Activated naive CD4-positive, alpha-beta T cell treated with anti-CD3 and anti-CD28 coated beads, Interleukin-2, amount 50 U/mL, for 24 hours (primary cell): ENCODE measurements at regions not wholly inside any gene's neighbourhood (a gene's known extent, or its start where the extent isn't known, plus 50 kb on each side); places are given as distances from the start of the nearest gene placed in this dataset.
"Not testable (repeated sequence)": the region's sequence is repeated elsewhere in the genome, so short reads cannot be mapped to it uniquely, and the experiment has no call there.

Experiments used
- H3K27ac Mint-ChIP-seq: one replicate; pipeline ENCODE4 v1.8.0; 2021; ENCODE audit warnings: mild to moderate bottlenecking, mixed read lengths
- H3K27me3 Mint-ChIP-seq: one replicate; pipeline ENCODE4 v1.8.0; 2021; ENCODE audit warnings: mixed read lengths
- H3K36me3 Mint-ChIP-seq: one replicate; pipeline ENCODE4 v1.8.0; 2021; ENCODE audit warnings: mixed read lengths
- H3K4me1 Mint-ChIP-seq: one replicate; pipeline ENCODE4 v1.8.0; 2021; ENCODE audit warnings: mixed read lengths
- H3K4me3 Mint-ChIP-seq: one replicate; pipeline ENCODE4 v1.8.0; 2021; ENCODE audit warnings: mild to moderate bottlenecking, mixed read lengths
- H3K9me3 Mint-ChIP-seq: one replicate; pipeline ENCODE4 v1.8.0; 2021; ENCODE audit warnings: mixed read lengths

GRCh38 chr3:125767641-125768040 is 172.3 kb upstream of the OSBPL11 start:
- no peaks in the 10 kb centered on the region for H3K9me3 Mint-ChIP-seq
- no peaks in the 10 kb centered on the region for H3K36me3 Mint-ChIP-seq
- H3K4me1 Mint-ChIP-seq, result no peaks in the 10 kb centered on the region
- H3K27me3 Mint-ChIP-seq, result peaks cover 10% of the 10 kb centered on the region
- H3K27ac Mint-ChIP-seq, result no peak overlapping the region
- peak overlapping the region; percentile 79 for H3K4me3 Mint-ChIP-seq

GRCh38 chr3:125768821-125769220 is 173.5 kb upstream of the OSBPL11 start:
- H3K27ac Mint-ChIP-seq, H3K36me3 Mint-ChIP-seq, H3K4me1 Mint-ChIP-seq, H3K4me3 Mint-ChIP-seq, H3K9me3 Mint-ChIP-seq, H3K27me3 Mint-ChIP-seq: not testable (repeated sequence)

- not testable (repeated sequence) for H3K27ac Mint-ChIP-seq, H3K27me3 Mint-ChIP-seq, H3K4me1 Mint-ChIP-seq, H3K36me3 Mint-ChIP-seq, H3K4me3 Mint-ChIP-seq, H3K9me3 Mint-ChIP-seq
Measured at GRCh38 chr3:125771506-125771905, 176.2 kb upstream of the OSBPL11 start.

- not testable (repeated sequence) for H3K36me3 Mint-ChIP-seq, H3K27ac Mint-ChIP-seq, H3K4me1 Mint-ChIP-seq, H3K4me3 Mint-ChIP-seq, H3K27me3 Mint-ChIP-seq, H3K9me3 Mint-ChIP-seq
Measured at GRCh38 chr3:125774433-125775034, 179.2 kb upstream of the OSBPL11 start.

- not testable (repeated sequence) for H3K4me3 Mint-ChIP-seq, H3K9me3 Mint-ChIP-seq, H3K27me3 Mint-ChIP-seq, H3K36me3 Mint-ChIP-seq, H3K4me1 Mint-ChIP-seq, H3K27ac Mint-ChIP-seq
Measured at GRCh38 chr3:125775106-125775505, 179.8 kb upstream of the OSBPL11 start.

GRCh38 chr3:125775606-125776294 is 180.5 kb upstream of the OSBPL11 start:
- not testable (repeated sequence) for H3K4me1 Mint-ChIP-seq, H3K9me3 Mint-ChIP-seq, H3K4me3 Mint-ChIP-seq, H3K27ac Mint-ChIP-seq, H3K36me3 Mint-ChIP-seq, H3K27me3 Mint-ChIP-seq

- H3K4me1 Mint-ChIP-seq, H3K4me3 Mint-ChIP-seq, H3K36me3 Mint-ChIP-seq, H3K27me3 Mint-ChIP-seq, H3K27ac Mint-ChIP-seq, H3K9me3 Mint-ChIP-seq: not testable (repeated sequence)
Measured at GRCh38 chr3:125779276-125779675, 184.0 kb upstream of the OSBPL11 start.

GRCh38 chr3:125779918-125780317 is 184.6 kb upstream of the OSBPL11 start:
- H3K4me3 Mint-ChIP-seq, H3K4me1 Mint-ChIP-seq, H3K27me3 Mint-ChIP-seq, H3K27ac Mint-ChIP-seq, H3K36me3 Mint-ChIP-seq, H3K9me3 Mint-ChIP-seq: not testable (repeated sequence)

- not testable (repeated sequence) for H3K4me3 Mint-ChIP-seq, H3K27me3 Mint-ChIP-seq, H3K27ac Mint-ChIP-seq, H3K36me3 Mint-ChIP-seq, H3K4me1 Mint-ChIP-seq, H3K9me3 Mint-ChIP-seq
Measured at GRCh38 chr3:125781678-125782077, 186.4 kb upstream of the OSBPL11 start.

GRCh38 chr3:125790312-125790711 is 178.7 kb upstream of the ROPN1B start:
- not testable (repeated sequence) for H3K9me3 Mint-ChIP-seq

GRCh38 chr3:125791021-125791420 is 178.0 kb upstream of the ROPN1B start:
- H3K4me1 Mint-ChIP-seq, H3K4me3 Mint-ChIP-seq, H3K27me3 Mint-ChIP-seq, H3K27ac Mint-ChIP-seq, H3K36me3 Mint-ChIP-seq, H3K9me3 Mint-ChIP-seq: not testable (repeated sequence)

More at GRCh38 chr3:125790312-125790711, 178.7 kb upstream of the ROPN1B start:
- not testable (repeated sequence) for H3K27me3 Mint-ChIP-seq, H3K4me3 Mint-ChIP-seq, H3K27ac Mint-ChIP-seq, H3K4me1 Mint-ChIP-seq, H3K36me3 Mint-ChIP-seq

GRCh38 chr3:125810010-125810409 is 159.0 kb upstream of the ROPN1B start:
- not testable (repeated sequence) for H3K27ac Mint-ChIP-seq

GRCh38 chr3:125822175-125822574 is 146.8 kb upstream of the ROPN1B start:
- H3K9me3 Mint-ChIP-seq, H3K27ac Mint-ChIP-seq, H3K36me3 Mint-ChIP-seq, H3K4me1 Mint-ChIP-seq, H3K27me3 Mint-ChIP-seq, H3K4me3 Mint-ChIP-seq: not testable (repeated sequence)

More at GRCh38 chr3:125810010-125810409, 159.0 kb upstream of the ROPN1B start:
- H3K27me3 Mint-ChIP-seq, H3K36me3 Mint-ChIP-seq, H3K4me3 Mint-ChIP-seq, H3K4me1 Mint-ChIP-seq: not testable (repeated sequence)
- H3K9me3 Mint-ChIP-seq, result peaks cover 40% of the 10 kb centered on the region

- H3K36me3 Mint-ChIP-seq, result peaks cover 11% of the 10 kb centered on the region
- not testable (repeated sequence) for H3K27ac Mint-ChIP-seq, H3K27me3 Mint-ChIP-seq, H3K4me1 Mint-ChIP-seq, H3K4me3 Mint-ChIP-seq
- H3K9me3 Mint-ChIP-seq, result peaks cover 22% of the 10 kb centered on the region
Measured at GRCh38 chr3:125831005-125831750, 137.8 kb upstream of the ROPN1B start.

- not testable (repeated sequence) for H3K27ac Mint-ChIP-seq, H3K4me3 Mint-ChIP-seq, H3K36me3 Mint-ChIP-seq, H3K9me3 Mint-ChIP-seq, H3K27me3 Mint-ChIP-seq
- H3K4me1 Mint-ChIP-seq, result peaks cover 13% of the 10 kb centered on the region
Measured at GRCh38 chr3:125835562-125835961, 133.4 kb upstream of the ROPN1B start.

GRCh38 chr3:125836011-125836551 is 132.9 kb upstream of the ROPN1B start:
- not testable (repeated sequence) for H3K4me3 Mint-ChIP-seq, H3K27ac Mint-ChIP-seq, H3K9me3 Mint-ChIP-seq, H3K36me3 Mint-ChIP-seq, H3K27me3 Mint-ChIP-seq
- peaks cover 13% of the 10 kb centered on the region for H3K4me1 Mint-ChIP-seq
